ENCODE measurements at regions not wholly inside any gene's neighbourhood (a gene's known extent, or its start where the extent isn't known, plus 50 kb on each side); places are given as distances from the start of the nearest gene placed in this dataset.
"Not testable (repeated sequence)": the region's sequence is repeated elsewhere in the genome, so short reads cannot be mapped to it uniquely, and the experiment has no call there.

DNA sequence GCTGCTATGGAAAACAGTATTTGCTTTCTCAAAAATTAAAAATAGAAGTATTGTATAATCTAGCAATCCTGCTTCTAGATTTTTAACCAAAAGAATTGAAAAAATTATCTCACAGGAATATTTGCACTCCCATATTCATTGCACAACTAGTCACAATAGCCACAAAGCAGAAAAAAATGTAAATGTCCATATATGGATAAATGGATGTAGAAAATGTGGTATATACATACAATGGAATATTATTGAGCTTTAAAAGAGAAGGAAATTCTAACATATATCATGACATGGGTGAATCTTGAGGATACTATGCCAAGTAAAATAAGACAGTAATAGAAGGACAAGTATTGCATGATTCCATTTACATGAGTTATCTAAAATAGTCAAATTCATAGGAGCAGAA, 2753.0 kb downstream of the PCDH9 start:
- ATAC-seq (no peak), DNase-seq (no peak)
- intact Hi-C loops (cut with DNase I), result no loop called here
- Histone ChIP-seq H3K9me3 (no peaks in the 10 kb centered on the region), H3K27me3 (no peaks in the 10 kb centered on the region), H3K4me1 (no peaks in the 10 kb centered on the region), H3K27ac (no peak overlapping the region), H3K36me3 (replicated peaks in 1 of 2; ENCODE audit: insufficient read depth in 1 of 2, low read depth in 2 of 2) (no peaks in the 10 kb centered on the region), H3K4me3 (no peak overlapping the region)
- TF ChIP-seq, protein P1, sequence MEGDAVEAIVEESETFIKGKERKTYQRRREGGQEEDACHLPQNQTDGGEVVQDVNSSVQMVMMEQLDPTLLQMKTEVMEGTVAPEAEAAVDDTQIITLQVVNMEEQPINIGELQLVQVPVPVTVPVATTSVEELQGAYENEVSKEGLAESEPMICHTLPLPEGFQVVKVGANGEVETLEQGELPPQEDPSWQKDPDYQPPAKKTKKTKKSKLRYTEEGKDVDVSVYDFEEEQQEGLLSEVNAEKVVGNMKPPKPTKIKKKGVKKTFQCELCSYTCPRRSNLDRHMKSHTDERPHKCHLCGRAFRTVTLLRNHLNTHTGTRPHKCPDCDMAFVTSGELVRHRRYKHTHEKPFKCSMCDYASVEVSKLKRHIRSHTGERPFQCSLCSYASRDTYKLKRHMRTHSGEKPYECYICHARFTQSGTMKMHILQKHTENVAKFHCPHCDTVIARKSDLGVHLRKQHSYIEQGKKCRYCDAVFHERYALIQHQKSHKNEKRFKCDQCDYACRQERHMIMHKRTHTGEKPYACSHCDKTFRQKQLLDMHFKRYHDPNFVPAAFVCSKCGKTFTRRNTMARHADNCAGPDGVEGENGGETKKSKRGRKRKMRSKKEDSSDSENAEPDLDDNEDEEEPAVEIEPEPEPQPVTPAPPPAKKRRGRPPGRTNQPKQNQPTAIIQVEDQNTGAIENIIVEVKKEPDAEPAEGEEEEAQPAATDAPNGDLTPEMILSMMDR (IDR thresholded peaks at IDR 0.05), result no peak
- TF ChIP-seq POLR2A (IDR thresholded peaks at IDR 0.05), result no peak

DNA sequence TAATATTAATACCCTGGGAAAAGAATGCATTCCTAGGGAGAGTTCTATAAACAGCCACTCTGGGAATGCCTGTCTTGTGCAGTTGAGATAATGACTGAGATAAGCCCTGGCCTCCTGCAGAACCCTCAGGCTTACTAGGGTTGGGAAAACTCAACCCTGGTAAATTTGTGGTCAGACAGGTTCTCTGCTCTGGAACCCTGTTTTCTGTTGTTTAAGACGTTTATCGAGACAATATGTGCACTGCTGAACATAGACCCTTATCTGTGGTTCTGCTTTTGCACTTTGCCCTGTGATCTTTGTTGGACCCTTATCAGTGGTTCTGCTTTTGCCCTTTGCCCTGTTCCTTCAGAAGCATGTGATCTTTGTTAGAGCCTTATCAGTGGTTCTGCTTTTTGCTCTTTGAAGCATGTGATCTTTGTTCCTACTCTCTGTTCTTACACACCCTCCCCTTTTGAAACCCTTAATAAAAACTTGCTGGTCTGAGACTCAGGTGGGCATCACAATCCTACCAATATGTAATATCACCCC, 2754.0 kb downstream of the PCDH9 start:
- H3K4me3 ChIP-seq; H3K27me3 ChIP-seq; ATAC-seq; H3K4me1 ChIP-seq; DNase-seq; H3K36me3 ChIP-seq (replicated peaks in 1 of 2; ENCODE audit: insufficient read depth in 1 of 2, low read depth in 2 of 2); intact Hi-C loops (cut with DNase I); H3K27ac ChIP-seq; H3K9me3 ChIP-seq: not testable (repeated sequence)
- 29 to 31% methylated on average over 2 of the region's 2 CpGs for WGBS, 2 donors

DNA sequence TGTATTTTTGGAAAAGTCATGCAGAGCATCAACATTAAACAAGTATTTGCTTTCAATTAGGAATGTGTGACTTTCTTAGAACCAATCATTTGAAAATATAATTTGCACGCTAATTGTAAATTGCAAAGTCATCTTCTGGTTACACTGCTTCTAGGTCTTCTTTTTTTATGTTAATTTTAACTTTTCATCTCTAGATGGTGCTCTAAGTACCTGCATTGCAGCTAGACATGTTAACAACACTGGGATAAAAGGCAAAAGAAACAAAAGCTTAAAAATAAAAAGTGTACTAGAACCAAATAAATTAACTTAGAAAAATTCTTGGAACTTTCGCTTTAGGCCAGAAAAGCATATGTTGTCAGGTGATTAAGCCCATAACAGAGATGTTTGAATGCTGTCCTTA, 2758.2 kb downstream of the PCDH9 start:
- Histone ChIP-seq H3K36me3 (replicated peaks in 1 of 2; ENCODE audit: insufficient read depth in 1 of 2, low read depth in 2 of 2) (no peaks in the 10 kb centered on the region), H3K27me3 (no peaks in the 10 kb centered on the region), H3K27ac (no peak overlapping the region), H3K4me1 (peaks cover 5% of the 10 kb centered on the region), H3K4me3 (no peak overlapping the region), H3K9me3 (no peaks in the 10 kb centered on the region)
- ATAC-seq (no peak), DNase-seq (no peak)
- WGBS, 2 donors, result 39 to 48% methylated on average over 2 of the region's 2 CpGs
- intact Hi-C loops (cut with DNase I), result no loop called here
- TF ChIP-seq, protein P1 (IDR thresholded peaks at IDR 0.05), result peak in 1 of 7 experiments; percentile 5
- TF ChIP-seq POLR2A (IDR thresholded peaks at IDR 0.05), result no peak

DNA sequence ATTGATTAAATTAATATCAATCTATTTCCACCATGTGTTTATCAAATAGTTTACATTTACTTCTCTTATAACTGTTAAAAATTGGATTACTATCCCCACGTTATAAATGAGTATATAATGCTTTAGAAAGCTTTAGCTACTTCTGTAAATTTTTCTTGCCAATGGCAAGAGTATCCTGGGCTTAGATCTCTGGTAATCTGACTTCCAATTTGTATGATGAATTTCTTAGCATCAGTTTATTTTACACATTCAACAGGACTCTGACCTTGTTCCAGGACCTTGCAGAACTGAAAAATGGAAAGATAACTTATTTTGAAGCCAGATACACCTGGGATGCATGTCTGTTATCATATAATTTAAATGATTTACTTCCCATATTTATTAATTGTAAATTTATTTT, 2759.4 kb downstream of the PCDH9 start:
- Histone ChIP-seq H3K4me3 (no peak overlapping the region), H3K9me3 (no peaks in the 10 kb centered on the region), H3K4me1 (peaks cover 5% of the 10 kb centered on the region), H3K36me3 (replicated peaks in 1 of 2; ENCODE audit: insufficient read depth in 1 of 2, low read depth in 2 of 2) (no peaks in the 10 kb centered on the region), H3K27me3 (no peaks in the 10 kb centered on the region), H3K27ac (no peak overlapping the region)
- ATAC-seq, result no peak
- intact Hi-C loops (cut with DNase I), result no loop called here
- DNase-seq, result no peak
- TF ChIP-seq POLR2A (IDR thresholded peaks at IDR 0.05), result no peak
- TF ChIP-seq, protein P1 (IDR thresholded peaks at IDR 0.05), result no peak
- WGBS, 2 donors, result 24 to 25% methylated on average over 1 of the region's 1 CpG

DNA sequence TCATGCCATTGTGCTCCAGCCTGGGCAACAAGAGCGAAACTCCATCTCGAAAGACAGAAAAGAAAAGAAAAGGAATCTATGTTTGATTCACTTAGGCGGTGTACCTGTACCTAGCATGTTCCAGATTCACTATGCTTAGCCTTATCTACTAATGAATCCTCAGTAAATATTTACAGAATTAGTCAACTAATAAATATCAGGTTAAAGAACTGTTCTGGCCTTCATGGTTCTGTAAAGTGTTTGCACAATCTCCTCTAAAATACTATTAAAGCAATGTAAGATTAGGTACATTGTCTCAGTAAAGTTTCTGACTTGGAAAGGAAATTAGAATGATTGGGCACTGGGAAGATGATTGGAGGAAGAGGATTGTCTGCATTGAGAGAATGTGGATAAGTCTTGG, 2770.4 kb downstream of the PCDH9 start:
- H3K9me3 ChIP-seq, result no peaks in the 10 kb centered on the region
- TF ChIP-seq, protein P1 (IDR thresholded peaks at IDR 0.05), result no peak
- intact Hi-C loops (cut with DNase I), result no loop called here
- no peak for ATAC-seq
- 82 to 91% methylated on average over 3 of the region's 3 CpGs for WGBS, 2 donors
- H3K27me3 ChIP-seq, result no peaks in the 10 kb centered on the region
- no peaks in the 10 kb centered on the region for H3K4me1 ChIP-seq
- no peaks in the 10 kb centered on the region for H3K36me3 ChIP-seq (replicated peaks in 1 of 2; ENCODE audit: insufficient read depth in 1 of 2, low read depth in 2 of 2)
- H3K4me3 ChIP-seq, result no peak overlapping the region
- no peak overlapping the region for H3K27ac ChIP-seq
- no peak for DNase-seq
